K562 (cell line): ENCODE measurements at regions not wholly inside any gene's neighbourhood (a gene's known extent, or its start where the extent isn't known, plus 50 kb on each side); places are given as distances from the start of the nearest gene placed in this dataset.

ENCODE experiments used
- ATAC-seq: fragments of 200-7000 bp; cut with Tn5 transposase; 3 replicates; pipeline ENCODE4 v1.9.1; 2020; ENCODE audit warnings: moderate library complexity
- BruUV-seq: library from RNA; stranded (reverse); fragments of 400-500 nt; replicated peaks from 2 replicates; lab custom pipeline; 2021; lab: Mats Ljungman, UMichigan
- CTCF ChIA-PET: fragments of 300-600 bp; formaldehyde crosslinking; extraction: SDS; loops from one replicate; lab custom pipeline; 2021; ENCODE audit warnings: low intra/inter-chr PET ratio; lab: Yijun Ruan, JAX
- POLR2A ChIA-PET: fragments of 300-600, 350-650 bp; sonication (Branson Sonifier 250); formaldehyde crosslinking; extraction: SDS; loops from one replicate; lab custom pipeline; 2021; ENCODE audit warnings: antibody characterized with exemption, inconsistent platforms; lab: Yijun Ruan, JAX
- DNase-seq, 4 experiments: peaks; one replicate each; pipeline versions ENCODE4 v3.0.0 to v3.0.0-alpha.2; 2011 to 2018; ENCODE audit warnings: low spot score in 3 of 4, mixed read lengths in 3 of 4; ENCODE audit errors: extremely low read depth in 1 of 4
- FAIRE-seq: peaks from 2 replicates; lab custom pipeline; 2011; peaks lifted over from hg19 to GRCh38; lab: Jason Lieb, UNC
- H2AFZ ChIP-seq: 2 replicates; pipeline ENCODE4 v1.6.0; 2011; ENCODE audit warnings: low read depth, low read length, control low read depth, inconsistent platforms
- H3K27ac ChIP-seq: fragments of 200-600 bp; 3 replicates; pipeline ENCODE4 v1.8.0; 2011; ENCODE audit warnings: low read depth, mild to moderate bottlenecking, control low read depth, inconsistent platforms, low read length, moderate library complexity, mixed read lengths; ENCODE audit errors: extremely low read depth
- H3K27me3 ChIP-seq, 2 experiments: fragments of 300-600 bp in 1 of 2; 2 replicates in 1 of 2; 3 replicates in 1 of 2; pipeline versions ENCODE4 v1.6.0 to v1.8.0; 2011; ENCODE audit warnings: inconsistent platforms in 2 of 2, low read length in 2 of 2, mild to moderate bottlenecking in 1 of 2, mixed read lengths in 1 of 2, moderate library complexity in 1 of 2; ENCODE audit not compliant: control insufficient read depth in 2 of 2, insufficient read depth in 2 of 2
- H3K36me3 ChIP-seq: fragments of 300-600 bp; 3 replicates; pipeline ENCODE4 v1.8.0; 2011; ENCODE audit warnings: mild to moderate bottlenecking, low read length, inconsistent platforms; ENCODE audit not compliant: control insufficient read depth, insufficient read depth
- H3K4me1 ChIP-seq, 2 experiments: fragments of 200-600 bp in 1 of 2; replicated peaks in 1 of 2; 2 replicates in 1 of 2; 3 replicates in 1 of 2; pipeline versions ENCODE4 v1.5.1 to v1.8.0; 2011; ENCODE audit warnings: inconsistent platforms in 2 of 2, low read length in 2 of 2, mild to moderate bottlenecking in 1 of 2, mixed read lengths in 1 of 2, moderate library complexity in 1 of 2; ENCODE audit not compliant: control insufficient read depth in 2 of 2, insufficient read depth in 2 of 2
- H3K4me2 ChIP-seq: 2 replicates; pipeline ENCODE4 v1.6.1; 2011; ENCODE audit warnings: low read length, control low read depth, inconsistent platforms, mixed read lengths; ENCODE audit not compliant: insufficient read depth
- H3K4me3 ChIP-seq: fragments of 200-600 bp; sonication (generic), shearing (Covaris generic); 2 replicates; pipeline ENCODE4 v1.5.1; 2016; ENCODE audit warnings: control low read depth, inconsistent platforms
- H3K79me2 ChIP-seq: fragments of 200-600 bp; 3 replicates; pipeline ENCODE4 v1.8.0; 2011; ENCODE audit warnings: low read length, inconsistent platforms; ENCODE audit not compliant: control insufficient read depth, insufficient read depth
- H3K9ac ChIP-seq, 2 experiments: 2 replicates each; pipeline versions ENCODE4 v1.6.0 to v1.6.1; 2011; ENCODE audit warnings: low read depth in 2 of 2, low read length in 2 of 2, control low read depth in 1 of 2, inconsistent platforms in 1 of 2, mild to moderate bottlenecking in 1 of 2, mixed read lengths in 1 of 2; ENCODE audit not compliant: insufficient read depth in 1 of 2
- H3K9me1 ChIP-seq: one replicate; pipeline ENCODE4 v1.6.0; 2011; ENCODE audit warnings: inconsistent platforms, mild to moderate bottlenecking, low read length, moderate library complexity; ENCODE audit not compliant: control insufficient read depth, insufficient read depth
- H3K9me3 ChIP-seq: replicated peaks from 2 replicates; pipeline ENCODE4 v1.5.1; 2011; ENCODE audit warnings: low read depth, low read length, inconsistent platforms; ENCODE audit not compliant: control insufficient read depth, insufficient read depth
- H4K20me1 ChIP-seq: replicated peaks from 2 replicates; pipeline ENCODE4 v1.6.1; 2011; ENCODE audit warnings: low read length, inconsistent platforms, mixed read lengths; ENCODE audit not compliant: control insufficient read depth, insufficient read depth
- CBFB ChIP-seq: sonication (generic); formaldehyde crosslinking; IDR thresholded peaks from 2 replicates; pipeline ENCODE4 v1.4.0; 2020; ENCODE audit warnings: mild to moderate bottlenecking, missing genetic modification reagents
- DIDO1 ChIP-seq: fragments of 450-650 bp; IDR thresholded peaks from 2 replicates; pipeline ENCODE4 v1.6.1; 2016; ENCODE audit warnings: low read depth, missing biosample characterization, missing genetic modification characterization
- E2F1 ChIP-seq: sonication (generic); formaldehyde crosslinking; IDR thresholded peaks from 2 replicates; pipeline ENCODE4 v1.8.1; 2023; ENCODE audit warnings: mild to moderate bottlenecking, missing genetic modification reagents, moderate library complexity
- EP400 ChIP-seq: fragments of 450-650 bp; IDR thresholded peaks from 2 replicates; pipeline ENCODE4 v1.6.1; 2017; ENCODE audit warnings: antibody characterized with exemption, mild to moderate bottlenecking, moderate library complexity
- HOXB6 ChIP-seq: fragments of 250-450 bp; sonication (Bioruptor Pico); IDR thresholded peaks from 2 replicates; pipeline ENCODE4 v1.5.1; 2022; ENCODE audit warnings: mild to moderate bottlenecking, borderline replicate concordance
- KAT7 ChIP-seq: sonication (generic); formaldehyde crosslinking; IDR thresholded peaks from 2 replicates; pipeline ENCODE4 v1.8.0; 2022; ENCODE audit warnings: missing genetic modification reagents, mild to moderate bottlenecking, borderline replicate concordance
- KDM5B ChIP-seq: fragments of 200-600 bp; sonication (generic); IDR thresholded peaks from 2 replicates; pipeline ENCODE4 v1.6.1; 2012; ENCODE audit warnings: low read depth, mild to moderate bottlenecking, moderate library complexity, low read length, control low read depth, inconsistent platforms; ENCODE audit not compliant: insufficient replicate concordance
- MCM3 ChIP-seq: fragments of 450-650 bp; IDR thresholded peaks from 2 replicates; pipeline ENCODE4 v1.6.1; 2016
- MCM5 ChIP-seq: fragments of 450-650 bp; IDR thresholded peaks from 2 replicates; pipeline ENCODE4 v1.6.1; 2016; ENCODE audit warnings: low read depth
- SAP30 ChIP-seq: fragments of 200-600 bp; sonication (generic); IDR thresholded peaks from 2 replicates; pipeline ENCODE4 v1.6.1; 2012; ENCODE audit warnings: borderline replicate concordance, low read depth, mild to moderate bottlenecking, moderate library complexity, low read length, control low read depth, inconsistent platforms; ENCODE audit not compliant: insufficient read depth, poor library complexity, severe bottlenecking
- SUPT5H ChIP-seq: fragments of 450-650 bp; IDR thresholded peaks from 2 replicates; pipeline ENCODE4 v1.6.1; 2016
- ZNF3 ChIP-seq: fragments of 250-450 bp; sonication (Bioruptor Pico); IDR thresholded peaks from 2 replicates; pipeline ENCODE4 v1.5.0; 2021; ENCODE audit warnings: mild to moderate bottlenecking, moderate library complexity
- ZNF785 ChIP-seq: fragments of 250-450 bp; sonication (Bioruptor Pico); IDR thresholded peaks from 2 replicates; pipeline ENCODE4 v1.4.0; 2020; ENCODE audit warnings: mild to moderate bottlenecking
- WGBS: fragments of 100-300 bp; shearing (Covaris generic); methylation state at CpG from one replicate; pipeline ENCODE4 v1.1.6; 2016; ENCODE audit warnings: low coverage, mixed read lengths; ENCODE audit not compliant: insufficient coverage; ENCODE audit errors: missing lambda C conversion rate; 5-methylcytosine and 5-hydroxymethylcytosine counted together
- in situ Hi-C: fragments of 300-500 bp; cut with MboI; formaldehyde crosslinking; loops from 4 replicates; pipeline ENCODE4 v1.15.0; 2018; ENCODE audit warnings: inconsistent platforms, mixed read lengths
- intact Hi-C: fragments of 100-400 bp; cut with micrococcal nuclease; formaldehyde crosslinking; loops from 2 replicates; pipeline ENCODE4 v1.14.2; 2022
- TF ChIP-seq, protein P1 (sequence below): fragments of 450-650 bp; IDR thresholded peaks from 2 replicates; pipeline ENCODE4 v1.6.1; 2016; ENCODE audit warnings: low read depth

- TF ChIP-seq SAP30 (no peak), KDM5B (no peak), HOXB6 (CRISPR knock-in tag) (no peak), DIDO1 (tag) (no peak), MCM5 (no peak)
Measured at GRCh38 chr4:25525896-25526295, 129.8 kb upstream of the SLC34A2 start (continued).

DNA sequence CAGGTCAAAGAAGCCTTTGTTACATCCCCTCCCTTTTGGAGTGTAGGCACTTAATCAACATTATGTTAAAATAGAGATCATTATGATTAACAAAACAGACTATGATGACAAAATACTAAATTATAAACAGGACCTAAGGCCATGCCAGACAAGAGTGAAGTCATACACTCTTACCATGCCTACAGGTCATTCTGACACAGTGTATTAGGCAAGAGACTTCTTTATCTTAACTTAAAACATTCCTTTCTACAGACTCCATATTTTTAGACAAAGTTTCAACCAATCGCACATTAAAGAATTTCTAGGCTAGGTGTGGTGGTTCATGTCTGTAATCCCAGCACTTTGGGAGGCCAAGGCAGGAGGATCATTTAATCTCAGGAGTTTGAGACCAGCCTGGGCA lies 128.6 kb upstream of the SLC34A2 start:
- WGBS: 0% methylated on average over 1 of the region's 1 CpG
- intact Hi-C loops: no loop called here
- Histone ChIP-seq H3K4me3 (no peak overlapping the region), H3K27me3 (peaks cover 6 to 19% of the 10 kb centered on the region in 2 experiments; a peak in 4 of 5 replicates), H3K4me2 (no peak overlapping the region), H3K4me1 (no peaks in the 10 kb centered on the region), H3K9me3 (no peaks in the 10 kb centered on the region), H3K9me1 (no peaks in the 10 kb centered on the region), H3K79me2 (no peaks in the 10 kb centered on the region), H4K20me1 (no peaks in the 10 kb centered on the region), H3K27ac (no peak overlapping the region), H3K36me3 (no peaks in the 10 kb centered on the region), H3K9ac (no peak overlapping the region), H2AFZ (no peak overlapping the region)
- FAIRE-seq (no peak), DNase-seq (no peak), ATAC-seq (no peak)
- BruUV-seq: no TSS peak
- in situ Hi-C loops: no loop called here
- ChIA-PET POLR2A (interaction anchor here (1.0 kb wide), 1 partner anchor 13 kb away, joined by 3 read pairs; no protein-coding TSS in a partner anchor), CTCF (no interaction called here)
- TF ChIP-seq ZNF785 (CRISPR knock-in tag) (no peak), CBFB (CRISPR knock-in tag) (no peak), SUPT5H (no peak), MCM3 (no peak), E2F1 (CRISPR knock-in tag) (no peak), EP400 (no peak), KAT7 (CRISPR knock-in tag) (no peak), ZNF3 (CRISPR knock-in tag) (no peak)
- TF ChIP-seq, protein P1, sequence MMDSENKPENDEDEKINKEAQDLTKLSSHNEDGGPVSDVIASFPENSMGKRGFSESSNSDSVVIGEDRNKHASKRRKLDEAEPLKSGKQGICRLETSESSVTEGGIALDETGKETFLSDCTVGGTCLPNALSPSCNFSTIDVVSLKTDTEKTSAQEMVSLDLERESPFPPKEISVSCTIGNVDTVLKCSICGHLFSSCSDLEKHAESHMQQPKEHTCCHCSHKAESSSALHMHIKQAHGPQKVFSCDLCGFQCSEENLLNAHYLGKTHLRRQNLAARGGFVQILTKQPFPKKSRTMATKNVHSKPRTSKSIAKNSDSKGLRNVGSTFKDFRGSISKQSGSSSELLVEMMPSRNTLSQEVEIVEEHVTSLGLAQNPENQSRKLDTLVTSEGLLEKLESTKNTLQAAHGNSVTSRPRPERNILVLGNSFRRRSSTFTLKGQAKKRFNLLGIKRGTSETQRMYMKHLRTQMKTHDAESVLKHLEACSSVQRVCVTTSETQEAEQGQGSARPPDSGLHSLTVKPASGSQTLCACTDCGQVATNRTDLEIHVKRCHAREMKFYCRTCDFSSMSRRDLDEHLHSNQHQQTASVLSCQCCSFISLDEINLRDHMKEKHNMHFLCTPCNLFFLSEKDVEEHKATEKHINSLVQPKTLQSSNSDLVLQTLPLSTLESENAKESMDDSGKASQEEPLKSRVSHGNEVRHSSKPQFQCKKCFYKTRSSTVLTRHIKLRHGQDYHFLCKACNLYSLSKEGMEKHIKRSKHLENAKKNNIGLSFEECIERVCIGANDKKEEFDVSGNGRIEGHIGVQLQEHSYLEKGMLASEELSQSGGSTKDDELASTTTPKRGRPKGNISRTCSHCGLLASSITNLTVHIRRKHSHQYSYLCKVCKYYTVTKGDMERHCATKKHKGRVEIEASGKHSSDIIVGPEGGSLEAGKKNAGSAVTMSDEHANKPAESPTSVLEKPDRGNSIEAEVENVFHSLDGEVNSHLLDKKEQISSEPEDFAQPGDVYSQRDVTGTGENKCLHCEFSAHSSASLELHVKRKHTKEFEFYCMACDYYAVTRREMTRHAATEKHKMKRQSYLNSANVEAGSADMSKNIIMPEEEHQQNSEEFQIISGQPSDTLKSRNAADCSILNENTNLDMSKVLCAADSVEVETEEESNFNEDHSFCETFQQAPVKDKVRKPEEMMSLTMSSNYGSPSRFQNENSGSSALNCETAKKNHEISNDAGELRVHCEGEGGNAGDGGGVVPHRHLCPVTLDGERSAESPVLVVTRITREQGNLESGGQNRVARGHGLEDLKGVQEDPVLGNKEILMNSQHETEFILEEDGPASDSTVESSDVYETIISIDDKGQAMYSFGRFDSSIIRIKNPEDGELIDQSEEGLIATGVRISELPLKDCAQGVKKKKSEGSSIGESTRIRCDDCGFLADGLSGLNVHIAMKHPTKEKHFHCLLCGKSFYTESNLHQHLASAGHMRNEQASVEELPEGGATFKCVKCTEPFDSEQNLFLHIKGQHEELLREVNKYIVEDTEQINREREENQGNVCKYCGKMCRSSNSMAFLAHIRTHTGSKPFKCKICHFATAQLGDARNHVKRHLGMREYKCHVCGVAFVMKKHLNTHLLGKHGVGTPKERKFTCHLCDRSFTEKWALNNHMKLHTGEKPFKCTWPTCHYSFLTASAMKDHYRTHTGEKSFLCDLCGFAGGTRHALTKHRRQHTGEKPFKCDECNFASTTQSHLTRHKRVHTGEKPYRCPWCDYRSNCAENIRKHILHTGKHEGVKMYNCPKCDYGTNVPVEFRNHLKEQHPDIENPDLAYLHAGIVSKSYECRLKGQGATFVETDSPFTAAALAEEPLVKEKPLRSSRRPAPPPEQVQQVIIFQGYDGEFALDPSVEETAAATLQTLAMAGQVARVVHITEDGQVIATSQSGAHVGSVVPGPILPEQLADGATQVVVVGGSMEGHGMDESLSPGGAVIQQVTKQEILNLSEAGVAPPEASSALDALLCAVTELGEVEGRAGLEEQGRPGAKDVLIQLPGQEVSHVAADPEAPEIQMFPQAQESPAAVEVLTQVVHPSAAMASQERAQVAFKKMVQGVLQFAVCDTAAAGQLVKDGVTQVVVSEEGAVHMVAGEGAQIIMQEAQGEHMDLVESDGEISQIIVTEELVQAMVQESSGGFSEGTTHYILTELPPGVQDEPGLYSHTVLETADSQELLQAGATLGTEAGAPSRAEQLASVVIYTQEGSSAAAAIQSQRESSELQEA: no peak
